H1 (cell line): ENCODE measurements at regions not wholly inside any gene's neighbourhood (a gene's known extent, or its start where the extent isn't known, plus 50 kb on each side); places are given as distances from the start of the nearest gene placed in this dataset.

Experiments used
- CTCF ChIA-PET: fragments of 300-600 bp; sonication (Branson Sonifier 250); formaldehyde crosslinking; loops from one replicate; lab custom pipeline; 2021; ENCODE audit not compliant: partially characterized antibody; lab: Charles Lee
- POLR2A ChIA-PET: fragments of 300-600 bp; sonication (Branson Sonifier 250); formaldehyde crosslinking; loops from one replicate; lab custom pipeline; 2021; ENCODE audit warnings: inconsistent platforms; ENCODE audit not compliant: partially characterized antibody; lab: Charles Lee
- DNase-seq, 2 experiments: peaks; one replicate each; pipeline versions ENCODE4 v3.0.0 to v3.0.0-alpha.2; 2010 to 2022; ENCODE audit warnings: low spot score in 2 of 2, low read depth in 1 of 2, mixed read lengths in 1 of 2
- FAIRE-seq: peaks from 2 replicates; lab custom pipeline; 2011; peaks lifted over from hg19 to GRCh38; lab: Jason Lieb, UNC
- H2AFZ ChIP-seq: 2 replicates; pipeline ENCODE4 v1.8.1; 2012; ENCODE audit warnings: low read length, inconsistent platforms
- H2AK5ac ChIP-seq: 2 replicates; pipeline ENCODE4 v1.6.1; 2013; ENCODE audit warnings: low read depth, low read length
- H2BK120ac ChIP-seq: replicated peaks from 2 replicates; pipeline ENCODE3; 2013; ENCODE audit warnings: low read depth, low read length, inconsistent platforms
- H2BK12ac ChIP-seq: 2 replicates; pipeline ENCODE4 v1.6.1; 2013; ENCODE audit warnings: low read depth, low read length
- H2BK15ac ChIP-seq: 2 replicates; pipeline ENCODE4 v1.6.1; 2013; ENCODE audit warnings: low read length
- H2BK20ac ChIP-seq: 2 replicates; pipeline ENCODE4 v1.6.1; 2013; ENCODE audit warnings: low read length
- H2BK5ac ChIP-seq: 2 replicates; pipeline ENCODE4 v1.6.1; 2013; ENCODE audit warnings: low read depth, low read length
- H3K14ac ChIP-seq: 2 replicates; pipeline ENCODE4 v1.6.1; 2013; ENCODE audit warnings: inconsistent platforms; ENCODE audit not compliant: insufficient read length
- H3K18ac ChIP-seq: 2 replicates; pipeline ENCODE4 v1.6.1; 2013; ENCODE audit warnings: low read length; ENCODE audit errors: extremely low read depth
- H3K23ac ChIP-seq: 2 replicates; pipeline ENCODE4 v1.6.1; 2013; ENCODE audit warnings: inconsistent platforms; ENCODE audit not compliant: insufficient read length
- H3K23me2 ChIP-seq: 2 replicates; pipeline ENCODE4 v1.6.1; 2013; ENCODE audit warnings: low read depth, low read length
- H3K27ac ChIP-seq: 2 replicates; pipeline ENCODE4 v1.6.1; 2011; ENCODE audit warnings: low read depth, low read length, inconsistent platforms
- H3K27me3 ChIP-seq, 4 experiments: replicated peaks in 1 of 4; 1 replicate in 1 of 4; 2 replicates in 3 of 4; pipeline versions ENCODE4 v1.6.1 to v1.8.1; 2011 to 2013; ENCODE audit warnings: low read length in 3 of 4, mild to moderate bottlenecking in 3 of 4, inconsistent platforms in 2 of 4, mixed read lengths in 2 of 4, moderate library complexity in 1 of 4; ENCODE audit not compliant: control insufficient read depth in 3 of 4, insufficient read depth in 3 of 4; ENCODE audit errors: extremely low read depth in 1 of 4
- H3K36me3 ChIP-seq, 4 experiments: 2 replicates each; pipeline versions ENCODE4 v1.6.1 to v1.8.1; 2011 to 2013; ENCODE audit warnings: mild to moderate bottlenecking in 4 of 4, low read length in 3 of 4, moderate library complexity in 2 of 4, control low read depth in 1 of 4, inconsistent platforms in 1 of 4; ENCODE audit not compliant: insufficient read depth in 4 of 4, control insufficient read depth in 2 of 4
- H3K4ac ChIP-seq: replicated peaks from 2 replicates; pipeline ENCODE3; 2013; ENCODE audit warnings: low read length, low read depth, mixed read lengths, inconsistent platforms; ENCODE audit not compliant: insufficient read length
- H3K4me1 ChIP-seq, 4 experiments: replicated peaks in 1 of 4; 1 replicate in 1 of 4; 2 replicates in 3 of 4; pipeline versions ENCODE4 v1.6.1 to v1.8.1; 2011 to 2013; ENCODE audit warnings: low read length in 3 of 4, inconsistent platforms in 2 of 4, mixed read lengths in 1 of 4; ENCODE audit not compliant: insufficient read depth in 4 of 4, control insufficient read depth in 3 of 4
- H3K4me2 ChIP-seq, 2 experiments: 2 replicates each; pipeline versions ENCODE4 v1.6.1 to v1.8.1; 2011 to 2013; ENCODE audit warnings: low read depth in 2 of 2, low read length in 2 of 2, control low read depth in 1 of 2, inconsistent platforms in 1 of 2, mild to moderate bottlenecking in 1 of 2; ENCODE audit not compliant: insufficient read depth in 1 of 2
- H3K4me3 ChIP-seq, 4 experiments: fragments of 200-600, 300-600 bp in 1 of 4; sonication (generic), shearing (Covaris generic), sonication (Bioruptor Twin) in 1 of 4; 2 replicates each; pipeline versions ENCODE4 v1.5.1 to v1.8.1; 2011 to 2016; ENCODE audit warnings: low read length in 4 of 4, low read depth in 3 of 4, control low read depth in 2 of 4, inconsistent platforms in 2 of 4, mild to moderate bottlenecking in 2 of 4, mixed read lengths in 1 of 4, moderate library complexity in 1 of 4; ENCODE audit not compliant: insufficient read depth in 2 of 4; ENCODE audit errors: extremely low read depth in 1 of 4
- H3K56ac ChIP-seq: replicated peaks from 2 replicates; pipeline ENCODE3; 2013; ENCODE audit warnings: low read depth, mild to moderate bottlenecking, mixed read lengths, low read length, inconsistent platforms; ENCODE audit not compliant: insufficient read length
- H3K79me1 ChIP-seq: 2 replicates; pipeline ENCODE4 v1.6.1; 2013; ENCODE audit warnings: low read depth, low read length, control low read depth
- H3K79me2 ChIP-seq, 2 experiments: 2 replicates each; pipeline versions ENCODE4 v1.6.1 to v1.8.1; 2012 to 2013; ENCODE audit warnings: low read length in 2 of 2, mild to moderate bottlenecking in 2 of 2, inconsistent platforms in 1 of 2; ENCODE audit not compliant: insufficient read depth in 2 of 2, control insufficient read depth in 1 of 2
- H3K9ac ChIP-seq, 4 experiments: replicated peaks in 1 of 4; 1 replicate in 1 of 4; 2 replicates in 3 of 4; pipeline versions ENCODE4 v1.6.1 to v1.8.1; 2011 to 2013; ENCODE audit warnings: low read depth in 3 of 4, low read length in 3 of 4, control low read depth in 2 of 4, mild to moderate bottlenecking in 2 of 4, moderate library complexity in 2 of 4, inconsistent platforms in 1 of 4; ENCODE audit errors: extremely low read depth in 1 of 4
- H3K9me3 ChIP-seq, 2 experiments: 2 replicates each; pipeline versions ENCODE4 v1.6.1 to v1.8.1; 2012 to 2013; ENCODE audit warnings: mild to moderate bottlenecking in 2 of 2, moderate library complexity in 2 of 2, control low read depth in 1 of 2, inconsistent platforms in 1 of 2, low read depth in 1 of 2, low read length in 1 of 2, mixed read lengths in 1 of 2; ENCODE audit not compliant: insufficient read depth in 2 of 2
- H4K20me1 ChIP-seq, 2 experiments: replicated peaks in 1 of 2; 2 replicates each; pipeline versions ENCODE3 to v1.8.1; 2011 to 2013; ENCODE audit warnings: inconsistent platforms in 2 of 2, low read length in 2 of 2, mild to moderate bottlenecking in 1 of 2; ENCODE audit not compliant: insufficient read depth in 2 of 2, control insufficient read depth in 1 of 2
- H4K5ac ChIP-seq: 2 replicates; pipeline ENCODE4 v1.6.1; 2013; ENCODE audit warnings: low read length, low read depth, mixed read lengths, inconsistent platforms; ENCODE audit not compliant: insufficient read length
- H4K8ac ChIP-seq: 2 replicates; pipeline ENCODE4 v1.8.0; 2013; ENCODE audit warnings: mild to moderate bottlenecking, moderate library complexity, low read length, inconsistent platforms; ENCODE audit not compliant: insufficient read depth; ENCODE audit errors: extremely low read depth
- H4K91ac ChIP-seq: replicated peaks from 2 replicates; pipeline ENCODE3; 2013; ENCODE audit warnings: low read length, mixed read lengths, inconsistent platforms; ENCODE audit not compliant: insufficient read length
- ATF3 ChIP-seq: IDR thresholded peaks from 2 replicates; pipeline ENCODE4 v1.6.1; 2011; ENCODE audit warnings: low read depth, mild to moderate bottlenecking, low read length; ENCODE audit not compliant: insufficient read depth
- BCL11A ChIP-seq, 2 experiments: IDR thresholded peaks; one replicate each; pipeline ENCODE4 v1.6.1; 2011; ENCODE audit warnings: low read depth in 2 of 2, low read length in 2 of 2, mild to moderate bottlenecking in 2 of 2
- BRCA1 ChIP-seq: IDR thresholded peaks from 2 replicates; pipeline ENCODE4 v1.6.1; 2012; ENCODE audit warnings: low read depth, low read length, improper control_type of control experiment
- FOSL1 ChIP-seq: IDR thresholded peaks from 2 replicates; pipeline ENCODE4 v1.6.1; 2011; ENCODE audit warnings: mild to moderate bottlenecking, low read depth, low read length, moderate library complexity; ENCODE audit not compliant: insufficient read depth
- GABPA ChIP-seq: IDR thresholded peaks from 2 replicates; pipeline ENCODE4 v1.6.1; 2011; ENCODE audit warnings: mild to moderate bottlenecking, low read length, moderate library complexity, borderline replicate concordance; ENCODE audit not compliant: insufficient read depth
- PHF8 ChIP-seq: fragments of 200-600 bp; sonication (generic); conservative IDR thresholded peaks from 2 replicates; pipeline ENCODE4 v1.7.1; 2012; ENCODE audit warnings: low read depth, mild to moderate bottlenecking, inconsistent platforms, low read length, moderate library complexity
- POU5F1 ChIP-seq: IDR thresholded peaks from 2 replicates; pipeline ENCODE4 v1.6.1; 2011; ENCODE audit warnings: low read depth, mild to moderate bottlenecking, low read length, moderate library complexity
- RNF2 ChIP-seq: fragments of 200-900, 300-1000 bp; sonication (generic); IDR thresholded peaks from 2 replicates; pipeline ENCODE4 v1.7.1; 2016; ENCODE audit warnings: borderline replicate concordance, low read depth, mild to moderate bottlenecking, antibody characterized with exemption, low read length; ENCODE audit not compliant: poor library complexity, severe bottlenecking; ENCODE audit errors: missing control alignments
- SUZ12 ChIP-seq: fragments of 200-600 bp; sonication (generic); IDR thresholded peaks from 2 replicates; pipeline ENCODE4 v1.6.1; 2012; ENCODE audit warnings: mild to moderate bottlenecking, inconsistent platforms, low read length, moderate library complexity, mixed read lengths
- TAF7 ChIP-seq: optimal IDR thresholded peaks from 2 replicates; pipeline ENCODE3; 2011; ENCODE audit warnings: low read depth, mild to moderate bottlenecking, inconsistent platforms, low read length, moderate library complexity, borderline replicate concordance
- WGBS, 2 experiments: shearing (Covaris generic) in 1 of 2; methylation state at CpG; one replicate each; pipeline versions ENCODE4 v1.1.6 to v1.1.7; 2013 to 2015; ENCODE audit warnings: low lambda C conversion rate in 2 of 2, mixed read lengths in 2 of 2, inconsistent platforms in 1 of 2, low coverage in 1 of 2, missing lambda C conversion rate in 1 of 2; ENCODE audit not compliant: insufficient replicate concordance in 2 of 2, insufficient coverage in 1 of 2, insufficient read length in 1 of 2; ENCODE audit errors: extremely low coverage in 1 of 2, missing lambda C conversion rate in 1 of 2; 5-methylcytosine and 5-hydroxymethylcytosine counted together
- TF ChIP-seq, protein P1 (sequence below), 3 experiments: IDR thresholded peaks; 1 replicate in 2 of 3; 2 replicates in 1 of 3; pipeline versions ENCODE4 v1.5.1 to v1.6.1; 2011; ENCODE audit warnings: low read length in 3 of 3, mild to moderate bottlenecking in 3 of 3, inconsistent platforms in 2 of 3, low read depth in 1 of 3, moderate library complexity in 1 of 3; ENCODE audit not compliant: insufficient read depth in 1 of 3; ENCODE audit errors: control extremely low read depth in 1 of 3

DNA sequence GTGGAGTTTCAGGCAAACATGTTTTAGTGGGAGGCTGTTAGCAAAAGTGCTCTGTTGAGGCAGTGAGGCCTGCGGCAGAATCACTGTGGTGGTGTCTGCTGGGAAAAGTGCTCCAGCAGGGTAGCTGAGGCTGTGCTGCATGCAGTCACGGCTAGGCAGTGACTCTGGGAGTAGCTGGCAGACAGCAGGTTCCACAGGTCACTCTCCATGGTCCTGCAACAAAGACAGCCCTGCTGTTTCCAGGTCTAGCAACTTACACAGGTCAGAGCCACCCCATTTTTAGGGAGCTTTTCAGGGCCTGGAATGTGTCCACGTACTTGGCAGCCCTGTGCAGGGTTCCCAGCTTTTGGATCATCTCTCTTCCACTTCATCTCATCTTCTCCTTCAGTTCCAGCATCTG lies 184.3 kb downstream of the NAA11 start:
- H4K8ac ChIP-seq: peak overlapping the region; percentile 25; the same call in 1 of the 2 replicates
- no peaks in the 10 kb centered on the region for H3K79me1 ChIP-seq
- H3K18ac ChIP-seq: no peak overlapping the region
- no peak overlapping the region for H4K91ac ChIP-seq
- H3K27me3 ChIP-seq: no peaks in the 10 kb centered on the region
- no peak overlapping the region for H2BK5ac ChIP-seq
- no peak overlapping the region for H3K27ac ChIP-seq
- no peak overlapping the region for H3K23ac ChIP-seq
- H3K9ac ChIP-seq: no peak overlapping the region
- H3K4me2 ChIP-seq: no peak overlapping the region
- no peaks in the 10 kb centered on the region for H3K36me3 ChIP-seq
- ChIA-PET POLR2A (no interaction called here), CTCF (no interaction called here)
- no peak overlapping the region for H4K5ac ChIP-seq
- H2AFZ ChIP-seq: no peak overlapping the region
- 74% methylated on average over 3 of the region's 3 CpGs; no CpG with 5 or more reads in 1 of the 2 experiments for WGBS, 2 experiments
- no peaks in the 10 kb centered on the region for H3K23me2 ChIP-seq
- H3K4me1 ChIP-seq: no peaks in the 10 kb centered on the region
- no peaks in the 10 kb centered on the region for H3K79me2 ChIP-seq
- no peaks in the 10 kb centered on the region; a peak in 1 of 4 replicates for H3K9me3 ChIP-seq
- H2BK120ac ChIP-seq: no peak overlapping the region
- no peak overlapping the region for H3K14ac ChIP-seq
- H4K20me1 ChIP-seq: peaks cover 0 to 2% of the 10 kb centered on the region in 2 experiments
- no peak overlapping the region for H2BK12ac ChIP-seq
- no peak for FAIRE-seq
- H3K4ac ChIP-seq: no peak overlapping the region
- no peak overlapping the region for H3K56ac ChIP-seq
- H2AK5ac ChIP-seq: no peak overlapping the region
- H2BK15ac ChIP-seq: no peak overlapping the region
- H3K4me3 ChIP-seq: no peak overlapping the region
- H2BK20ac ChIP-seq: no peak overlapping the region
- peak; percentile 9 to 46 for DNase-seq
- TF ChIP-seq POU5F1 (no peak), FOSL1 (no peak), PHF8 (no peak), BRCA1 (no peak), ATF3 (no peak), TAF7 (no peak), RNF2 (no peak), SUZ12 (no peak), GABPA (no peak), BCL11A (IDR thresholded peaks at IDR 0.05; ENCODE audit: low read depth in 2 of 2, low read length in 2 of 2) (no peak)
- TF ChIP-seq, protein P1, sequence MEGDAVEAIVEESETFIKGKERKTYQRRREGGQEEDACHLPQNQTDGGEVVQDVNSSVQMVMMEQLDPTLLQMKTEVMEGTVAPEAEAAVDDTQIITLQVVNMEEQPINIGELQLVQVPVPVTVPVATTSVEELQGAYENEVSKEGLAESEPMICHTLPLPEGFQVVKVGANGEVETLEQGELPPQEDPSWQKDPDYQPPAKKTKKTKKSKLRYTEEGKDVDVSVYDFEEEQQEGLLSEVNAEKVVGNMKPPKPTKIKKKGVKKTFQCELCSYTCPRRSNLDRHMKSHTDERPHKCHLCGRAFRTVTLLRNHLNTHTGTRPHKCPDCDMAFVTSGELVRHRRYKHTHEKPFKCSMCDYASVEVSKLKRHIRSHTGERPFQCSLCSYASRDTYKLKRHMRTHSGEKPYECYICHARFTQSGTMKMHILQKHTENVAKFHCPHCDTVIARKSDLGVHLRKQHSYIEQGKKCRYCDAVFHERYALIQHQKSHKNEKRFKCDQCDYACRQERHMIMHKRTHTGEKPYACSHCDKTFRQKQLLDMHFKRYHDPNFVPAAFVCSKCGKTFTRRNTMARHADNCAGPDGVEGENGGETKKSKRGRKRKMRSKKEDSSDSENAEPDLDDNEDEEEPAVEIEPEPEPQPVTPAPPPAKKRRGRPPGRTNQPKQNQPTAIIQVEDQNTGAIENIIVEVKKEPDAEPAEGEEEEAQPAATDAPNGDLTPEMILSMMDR (IDR thresholded peaks at IDR 0.05; ENCODE audit: control extremely low read depth in 1 of 3, insufficient read depth in 1 of 3, low read depth in 1 of 3, low read length in 3 of 3): no peak
